CD4-positive, alpha-beta T cell (primary cell): ENCODE measurements at regions not wholly inside any gene's neighbourhood (a gene's known extent, or its start where the extent isn't known, plus 50 kb on each side); places are given as distances from the start of the nearest gene placed in this dataset.

Source experiments
- ATAC-seq: fragments of 200-7000 bp; cut with Tn5 transposase; one replicate; pipeline ENCODE4 v1.10.0; 2022; ENCODE audit warnings: mild to moderate bottlenecking; ENCODE audit not compliant: poor library complexity
- CTCF ChIA-PET: fragments of 350-600 bp; sonication (Branson Sonifier 250); formaldehyde crosslinking; loops from one replicate; lab custom pipeline; 2021; ENCODE audit warnings: antibody characterized with exemption, inconsistent platforms; lab: Charles Lee
- POLR2A ChIA-PET: fragments of 350-600 bp; sonication (Branson Sonifier 250); formaldehyde crosslinking; loops from one replicate; lab custom pipeline; 2021; ENCODE audit warnings: antibody characterized with exemption, inconsistent platforms; lab: Charles Lee
- DNase-seq, 14 experiments: peaks; one replicate each; pipeline ENCODE4 v3.0.0-alpha.2; 2013 to 2020; ENCODE audit warnings: mixed read lengths in 2 of 14
- H3K27ac ChIP-seq, 2 donors: one replicate each; pipeline versions ENCODE4 v1.5.1 to v1.7.0; 2013; ENCODE audit warnings: low read length in 2 of 2, low read depth in 1 of 2, mild to moderate bottlenecking in 1 of 2
- H3K27me3 ChIP-seq, 2 experiments: 1 replicate in 1 of 2; 2 replicates in 1 of 2; pipeline versions ENCODE4 v1.6.1 to v1.7.0; 2013; ENCODE audit warnings: low read length in 2 of 2, control low read depth in 1 of 2, mild to moderate bottlenecking in 1 of 2, moderate library complexity in 1 of 2; ENCODE audit not compliant: insufficient read depth in 2 of 2, control insufficient read depth in 1 of 2
- H3K36me3 ChIP-seq: one replicate; pipeline ENCODE4 v1.6.1; 2013; ENCODE audit warnings: low read length, control low read depth; ENCODE audit not compliant: insufficient read depth
- H3K4me1 ChIP-seq: one replicate; pipeline ENCODE4 v1.6.1; 2013; ENCODE audit warnings: low read length, control low read depth; ENCODE audit not compliant: insufficient read depth
- H3K4me3 ChIP-seq: one replicate; pipeline ENCODE4 v1.5.1; 2013; ENCODE audit warnings: mild to moderate bottlenecking, low read length, moderate library complexity
- H3K9me3 ChIP-seq, 2 experiments: 1 replicate in 1 of 2; 2 replicates in 1 of 2; pipeline versions ENCODE4 v1.6.1 to v1.7.0; 2013; ENCODE audit warnings: low read length in 2 of 2, mild to moderate bottlenecking in 2 of 2, control low read depth in 1 of 2, moderate library complexity in 1 of 2; ENCODE audit not compliant: control insufficient read depth in 1 of 2, insufficient read depth in 1 of 2
- H3K27ac Mint-ChIP-seq: one replicate; pipeline ENCODE4 v1.8.0; 2020; ENCODE audit warnings: mixed read lengths
- H3K27me3 Mint-ChIP-seq: one replicate; pipeline ENCODE4 v1.8.0; 2021; ENCODE audit warnings: mixed read lengths
- H3K36me3 Mint-ChIP-seq: one replicate; pipeline ENCODE4 v1.8.0; 2021; ENCODE audit warnings: low read depth, mixed read lengths
- H3K4me1 Mint-ChIP-seq: one replicate; pipeline ENCODE4 v1.8.0; 2021; ENCODE audit warnings: low read depth, mixed read lengths
- H3K4me3 Mint-ChIP-seq: one replicate; pipeline ENCODE4 v1.8.0; 2020; ENCODE audit warnings: mild to moderate bottlenecking, mixed read lengths
- H3K9me3 Mint-ChIP-seq: one replicate; pipeline ENCODE4 v1.8.0; 2020; ENCODE audit warnings: mixed read lengths
- intact Hi-C, 2 experiments: fragments of 100-400 bp; cut with DNase I in 1 of 2; cut with micrococcal nuclease in 1 of 2; formaldehyde crosslinking; loops; one replicate each; pipeline versions ENCODE4 v1.15.1 to v1.9.0; 2023 to 2025; cut with DNase I, micrococcal nuclease
- TF ChIP-seq, protein P1 (sequence below): fragments of 200-600 bp; IDR thresholded peaks from one replicate; pipeline ENCODE4 v1.8.0; 2022; ENCODE audit warnings: antibody characterized with exemption, mild to moderate bottlenecking

GRCh38 chr2:19677215-19677777, 224.5 kb downstream of the TTC32 start:
- DNase-seq, result no peak
- TF ChIP-seq, protein P1, sequence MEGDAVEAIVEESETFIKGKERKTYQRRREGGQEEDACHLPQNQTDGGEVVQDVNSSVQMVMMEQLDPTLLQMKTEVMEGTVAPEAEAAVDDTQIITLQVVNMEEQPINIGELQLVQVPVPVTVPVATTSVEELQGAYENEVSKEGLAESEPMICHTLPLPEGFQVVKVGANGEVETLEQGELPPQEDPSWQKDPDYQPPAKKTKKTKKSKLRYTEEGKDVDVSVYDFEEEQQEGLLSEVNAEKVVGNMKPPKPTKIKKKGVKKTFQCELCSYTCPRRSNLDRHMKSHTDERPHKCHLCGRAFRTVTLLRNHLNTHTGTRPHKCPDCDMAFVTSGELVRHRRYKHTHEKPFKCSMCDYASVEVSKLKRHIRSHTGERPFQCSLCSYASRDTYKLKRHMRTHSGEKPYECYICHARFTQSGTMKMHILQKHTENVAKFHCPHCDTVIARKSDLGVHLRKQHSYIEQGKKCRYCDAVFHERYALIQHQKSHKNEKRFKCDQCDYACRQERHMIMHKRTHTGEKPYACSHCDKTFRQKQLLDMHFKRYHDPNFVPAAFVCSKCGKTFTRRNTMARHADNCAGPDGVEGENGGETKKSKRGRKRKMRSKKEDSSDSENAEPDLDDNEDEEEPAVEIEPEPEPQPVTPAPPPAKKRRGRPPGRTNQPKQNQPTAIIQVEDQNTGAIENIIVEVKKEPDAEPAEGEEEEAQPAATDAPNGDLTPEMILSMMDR, result no peak
- peaks cover 29% of the 10 kb centered on the region for H3K27me3 Mint-ChIP-seq
- Histone ChIP-seq H3K4me3 (no peak overlapping the region), H3K27me3 (no peaks in the 10 kb centered on the region), H3K4me1 (no peaks in the 10 kb centered on the region), H3K27ac (no peak overlapping the region), H3K36me3 (no peaks in the 10 kb centered on the region), H3K9me3 (no peaks in the 10 kb centered on the region)
- H3K4me3 Mint-ChIP-seq, result no peak overlapping the region
- H3K36me3 Mint-ChIP-seq, result no peaks in the 10 kb centered on the region
- H3K9me3 Mint-ChIP-seq, result no peaks in the 10 kb centered on the region
- ATAC-seq, result no peak
- intact Hi-C loops, result no loop called here
- CTCF ChIA-PET, result no interaction called here
- no peaks in the 10 kb centered on the region for H3K4me1 Mint-ChIP-seq
- POLR2A ChIA-PET, result no interaction called here
- no peak overlapping the region for H3K27ac Mint-ChIP-seq

- H3K4me1 ChIP-seq, result no peaks in the 10 kb centered on the region
- H3K36me3 Mint-ChIP-seq, result no peaks in the 10 kb centered on the region
- intact Hi-C loops, result no loop called here
- no peaks in the 10 kb centered on the region for H3K36me3 ChIP-seq
- H3K9me3 ChIP-seq, result no peaks in the 10 kb centered on the region
- CTCF ChIA-PET, result no interaction called here
- no peak overlapping the region for H3K27ac Mint-ChIP-seq
- POLR2A ChIA-PET, result no interaction called here
- ATAC-seq (no peak), DNase-seq (no peak)
- H3K27me3 Mint-ChIP-seq, result peaks cover 33% of the 10 kb centered on the region
- no peak overlapping the region for H3K4me3 Mint-ChIP-seq
- TF ChIP-seq, protein P1, result no peak
- H3K4me3 ChIP-seq, result no peak overlapping the region
- peaks cover 0 to 4% of the 10 kb centered on the region in 2 experiments for H3K27me3 ChIP-seq
- H3K27ac ChIP-seq, result no peak overlapping the region
- no peaks in the 10 kb centered on the region for H3K9me3 Mint-ChIP-seq
- no peaks in the 10 kb centered on the region for H3K4me1 Mint-ChIP-seq
These were observed 225.0 kb downstream of the TTC32 start for GRCh38 chr2:19676770-19677169.

DNA sequence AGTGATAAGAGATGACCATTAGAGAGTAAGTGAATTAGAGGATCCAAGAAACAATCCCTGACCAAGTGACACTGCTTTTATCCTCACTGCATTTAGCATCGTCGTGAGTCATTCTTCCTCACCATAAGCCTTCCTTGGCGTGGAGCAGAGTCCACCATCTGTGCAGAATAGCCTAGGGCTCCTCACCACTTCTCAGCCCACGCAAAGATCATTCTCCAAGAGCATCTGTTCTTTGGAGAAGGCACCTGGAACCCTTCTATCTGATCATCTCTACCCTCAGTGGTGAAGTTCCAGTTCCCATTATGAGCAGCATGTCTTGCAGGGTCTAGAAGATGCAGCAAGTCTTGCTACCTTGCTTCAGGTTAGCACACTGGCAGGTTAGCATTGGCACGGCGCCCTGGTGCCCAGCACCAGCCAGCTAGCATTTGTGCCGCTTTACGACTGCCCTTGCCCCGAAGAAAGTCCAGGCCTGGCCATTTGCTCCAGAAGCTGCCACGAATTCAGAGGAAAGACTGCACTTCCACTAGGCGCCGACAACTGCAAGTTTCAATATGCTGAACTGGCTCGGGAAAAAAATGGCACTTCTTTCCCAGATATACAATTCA, 225.8 kb downstream of the TTC32 start:
- Mint-ChIP-seq H3K36me3 (no peaks in the 10 kb centered on the region), H3K4me1 (no peaks in the 10 kb centered on the region), H3K4me3 (no peak overlapping the region), H3K9me3 (no peaks in the 10 kb centered on the region), H3K27me3 (peaks cover 35% of the 10 kb centered on the region), H3K27ac (no peak overlapping the region)
- H3K4me3 ChIP-seq, result no peak overlapping the region
- peaks cover 0 to 5% of the 10 kb centered on the region in 2 experiments for H3K27me3 ChIP-seq
- no peak for ATAC-seq
- DNase-seq, result no peak
- H3K27ac ChIP-seq, result no peak overlapping the region
- H3K4me1 ChIP-seq, result no peaks in the 10 kb centered on the region
- no peaks in the 10 kb centered on the region for H3K36me3 ChIP-seq
- TF ChIP-seq, protein P1, result no peak
- no peaks in the 10 kb centered on the region for H3K9me3 ChIP-seq
- intact Hi-C loops, result no loop called here
- ChIA-PET POLR2A (no interaction called here), CTCF (no interaction called here)
